ENCODE measurements at regions not wholly inside any gene's neighbourhood (a gene's known extent, or its start where the extent isn't known, plus 50 kb on each side); places are given as distances from the start of the nearest gene placed in this dataset.

DNA sequence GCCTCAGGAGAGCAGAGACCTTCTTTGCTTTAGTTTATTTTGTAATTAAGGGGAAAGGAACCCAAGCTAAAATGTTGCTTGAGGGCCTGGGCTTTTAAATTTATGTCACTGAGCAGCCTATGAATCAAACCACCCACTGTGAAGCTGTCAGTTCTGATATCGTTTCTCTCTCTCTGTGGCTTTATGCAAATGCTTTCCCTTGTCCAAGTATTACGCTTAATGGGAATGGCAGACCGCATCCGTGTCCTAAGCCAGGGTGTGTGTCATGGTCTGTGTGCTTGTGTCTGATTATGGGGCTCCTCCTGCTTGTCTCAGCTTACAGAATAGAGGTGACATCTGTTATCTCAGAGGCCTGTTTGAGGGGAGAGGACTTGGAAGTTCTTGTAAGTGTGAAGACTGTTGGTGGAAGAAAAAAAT is 82.4 kb downstream of the EBLN2 start (continued):
- peak; percentile 85 for TF ChIP-seq SOX6 (IDR thresholded peaks at IDR 0.05)
- TF ChIP-seq LEF1 (IDR thresholded peaks at IDR 0.05) = peak; percentile 92
- peak; percentile 72 for TF ChIP-seq CCNT2 (IDR thresholded peaks at IDR 0.05; ENCODE audit: borderline replicate concordance, extremely low read depth, insufficient read length, low read depth, low read length)
- TF ChIP-seq SMARCE1 (IDR thresholded peaks at IDR 0.05) = peak; percentile 90
- peak; percentile 54 for TF ChIP-seq DACH1 (IDR thresholded peaks at IDR 0.05; ENCODE audit: partially characterized antibody)
- TF ChIP-seq, protein P1, sequence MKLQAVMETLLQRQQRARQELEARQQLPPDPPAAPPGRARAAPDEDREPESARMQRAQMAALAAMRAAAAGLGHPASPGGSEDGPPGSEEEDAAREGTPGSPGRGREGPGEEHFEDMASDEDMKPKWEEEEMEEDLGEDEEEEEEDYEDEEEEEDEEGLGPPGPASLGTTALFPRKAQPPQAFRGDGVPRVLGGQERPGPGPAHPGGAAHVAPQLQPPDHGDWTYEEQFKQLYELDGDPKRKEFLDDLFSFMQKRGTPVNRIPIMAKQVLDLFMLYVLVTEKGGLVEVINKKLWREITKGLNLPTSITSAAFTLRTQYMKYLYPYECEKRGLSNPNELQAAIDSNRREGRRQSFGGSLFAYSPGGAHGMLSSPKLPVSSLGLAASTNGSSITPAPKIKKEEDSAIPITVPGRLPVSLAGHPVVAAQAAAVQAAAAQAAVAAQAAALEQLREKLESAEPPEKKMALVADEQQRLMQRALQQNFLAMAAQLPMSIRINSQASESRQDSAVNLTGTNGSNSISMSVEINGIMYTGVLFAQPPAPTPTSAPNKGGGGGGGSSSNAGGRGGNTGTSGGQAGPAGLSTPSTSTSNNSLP (IDR thresholded peaks at IDR 0.05; ENCODE audit: borderline replicate concordance, low read depth, low read length) = peak; percentile 79
- 0 out of 4 replicates have a peak, but pooled peaks have one; percentile 36 to 39 for TF ChIP-seq FOXK2 (conservative IDR thresholded peaks at IDR 0.05 in 1 of 2, IDR thresholded peaks at IDR 0.05 in 1 of 2; ENCODE audit: low read depth in 2 of 2)
- TF ChIP-seq NCOA1 (IDR thresholded peaks at IDR 0.05; ENCODE audit: low read depth) = peak; percentile 68; the same call in 1 of the 2 replicates
- TF ChIP-seq, protein P2, sequence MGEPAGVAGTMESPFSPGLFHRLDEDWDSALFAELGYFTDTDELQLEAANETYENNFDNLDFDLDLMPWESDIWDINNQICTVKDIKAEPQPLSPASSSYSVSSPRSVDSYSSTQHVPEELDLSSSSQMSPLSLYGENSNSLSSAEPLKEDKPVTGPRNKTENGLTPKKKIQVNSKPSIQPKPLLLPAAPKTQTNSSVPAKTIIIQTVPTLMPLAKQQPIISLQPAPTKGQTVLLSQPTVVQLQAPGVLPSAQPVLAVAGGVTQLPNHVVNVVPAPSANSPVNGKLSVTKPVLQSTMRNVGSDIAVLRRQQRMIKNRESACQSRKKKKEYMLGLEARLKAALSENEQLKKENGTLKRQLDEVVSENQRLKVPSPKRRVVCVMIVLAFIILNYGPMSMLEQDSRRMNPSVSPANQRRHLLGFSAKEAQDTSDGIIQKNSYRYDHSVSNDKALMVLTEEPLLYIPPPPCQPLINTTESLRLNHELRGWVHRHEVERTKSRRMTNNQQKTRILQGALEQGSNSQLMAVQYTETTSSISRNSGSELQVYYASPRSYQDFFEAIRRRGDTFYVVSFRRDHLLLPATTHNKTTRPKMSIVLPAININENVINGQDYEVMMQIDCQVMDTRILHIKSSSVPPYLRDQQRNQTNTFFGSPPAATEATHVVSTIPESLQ (CRISPR knock-in tag; IDR thresholded peaks at IDR 0.05) = no peak
- TF ChIP-seq, protein P3, sequence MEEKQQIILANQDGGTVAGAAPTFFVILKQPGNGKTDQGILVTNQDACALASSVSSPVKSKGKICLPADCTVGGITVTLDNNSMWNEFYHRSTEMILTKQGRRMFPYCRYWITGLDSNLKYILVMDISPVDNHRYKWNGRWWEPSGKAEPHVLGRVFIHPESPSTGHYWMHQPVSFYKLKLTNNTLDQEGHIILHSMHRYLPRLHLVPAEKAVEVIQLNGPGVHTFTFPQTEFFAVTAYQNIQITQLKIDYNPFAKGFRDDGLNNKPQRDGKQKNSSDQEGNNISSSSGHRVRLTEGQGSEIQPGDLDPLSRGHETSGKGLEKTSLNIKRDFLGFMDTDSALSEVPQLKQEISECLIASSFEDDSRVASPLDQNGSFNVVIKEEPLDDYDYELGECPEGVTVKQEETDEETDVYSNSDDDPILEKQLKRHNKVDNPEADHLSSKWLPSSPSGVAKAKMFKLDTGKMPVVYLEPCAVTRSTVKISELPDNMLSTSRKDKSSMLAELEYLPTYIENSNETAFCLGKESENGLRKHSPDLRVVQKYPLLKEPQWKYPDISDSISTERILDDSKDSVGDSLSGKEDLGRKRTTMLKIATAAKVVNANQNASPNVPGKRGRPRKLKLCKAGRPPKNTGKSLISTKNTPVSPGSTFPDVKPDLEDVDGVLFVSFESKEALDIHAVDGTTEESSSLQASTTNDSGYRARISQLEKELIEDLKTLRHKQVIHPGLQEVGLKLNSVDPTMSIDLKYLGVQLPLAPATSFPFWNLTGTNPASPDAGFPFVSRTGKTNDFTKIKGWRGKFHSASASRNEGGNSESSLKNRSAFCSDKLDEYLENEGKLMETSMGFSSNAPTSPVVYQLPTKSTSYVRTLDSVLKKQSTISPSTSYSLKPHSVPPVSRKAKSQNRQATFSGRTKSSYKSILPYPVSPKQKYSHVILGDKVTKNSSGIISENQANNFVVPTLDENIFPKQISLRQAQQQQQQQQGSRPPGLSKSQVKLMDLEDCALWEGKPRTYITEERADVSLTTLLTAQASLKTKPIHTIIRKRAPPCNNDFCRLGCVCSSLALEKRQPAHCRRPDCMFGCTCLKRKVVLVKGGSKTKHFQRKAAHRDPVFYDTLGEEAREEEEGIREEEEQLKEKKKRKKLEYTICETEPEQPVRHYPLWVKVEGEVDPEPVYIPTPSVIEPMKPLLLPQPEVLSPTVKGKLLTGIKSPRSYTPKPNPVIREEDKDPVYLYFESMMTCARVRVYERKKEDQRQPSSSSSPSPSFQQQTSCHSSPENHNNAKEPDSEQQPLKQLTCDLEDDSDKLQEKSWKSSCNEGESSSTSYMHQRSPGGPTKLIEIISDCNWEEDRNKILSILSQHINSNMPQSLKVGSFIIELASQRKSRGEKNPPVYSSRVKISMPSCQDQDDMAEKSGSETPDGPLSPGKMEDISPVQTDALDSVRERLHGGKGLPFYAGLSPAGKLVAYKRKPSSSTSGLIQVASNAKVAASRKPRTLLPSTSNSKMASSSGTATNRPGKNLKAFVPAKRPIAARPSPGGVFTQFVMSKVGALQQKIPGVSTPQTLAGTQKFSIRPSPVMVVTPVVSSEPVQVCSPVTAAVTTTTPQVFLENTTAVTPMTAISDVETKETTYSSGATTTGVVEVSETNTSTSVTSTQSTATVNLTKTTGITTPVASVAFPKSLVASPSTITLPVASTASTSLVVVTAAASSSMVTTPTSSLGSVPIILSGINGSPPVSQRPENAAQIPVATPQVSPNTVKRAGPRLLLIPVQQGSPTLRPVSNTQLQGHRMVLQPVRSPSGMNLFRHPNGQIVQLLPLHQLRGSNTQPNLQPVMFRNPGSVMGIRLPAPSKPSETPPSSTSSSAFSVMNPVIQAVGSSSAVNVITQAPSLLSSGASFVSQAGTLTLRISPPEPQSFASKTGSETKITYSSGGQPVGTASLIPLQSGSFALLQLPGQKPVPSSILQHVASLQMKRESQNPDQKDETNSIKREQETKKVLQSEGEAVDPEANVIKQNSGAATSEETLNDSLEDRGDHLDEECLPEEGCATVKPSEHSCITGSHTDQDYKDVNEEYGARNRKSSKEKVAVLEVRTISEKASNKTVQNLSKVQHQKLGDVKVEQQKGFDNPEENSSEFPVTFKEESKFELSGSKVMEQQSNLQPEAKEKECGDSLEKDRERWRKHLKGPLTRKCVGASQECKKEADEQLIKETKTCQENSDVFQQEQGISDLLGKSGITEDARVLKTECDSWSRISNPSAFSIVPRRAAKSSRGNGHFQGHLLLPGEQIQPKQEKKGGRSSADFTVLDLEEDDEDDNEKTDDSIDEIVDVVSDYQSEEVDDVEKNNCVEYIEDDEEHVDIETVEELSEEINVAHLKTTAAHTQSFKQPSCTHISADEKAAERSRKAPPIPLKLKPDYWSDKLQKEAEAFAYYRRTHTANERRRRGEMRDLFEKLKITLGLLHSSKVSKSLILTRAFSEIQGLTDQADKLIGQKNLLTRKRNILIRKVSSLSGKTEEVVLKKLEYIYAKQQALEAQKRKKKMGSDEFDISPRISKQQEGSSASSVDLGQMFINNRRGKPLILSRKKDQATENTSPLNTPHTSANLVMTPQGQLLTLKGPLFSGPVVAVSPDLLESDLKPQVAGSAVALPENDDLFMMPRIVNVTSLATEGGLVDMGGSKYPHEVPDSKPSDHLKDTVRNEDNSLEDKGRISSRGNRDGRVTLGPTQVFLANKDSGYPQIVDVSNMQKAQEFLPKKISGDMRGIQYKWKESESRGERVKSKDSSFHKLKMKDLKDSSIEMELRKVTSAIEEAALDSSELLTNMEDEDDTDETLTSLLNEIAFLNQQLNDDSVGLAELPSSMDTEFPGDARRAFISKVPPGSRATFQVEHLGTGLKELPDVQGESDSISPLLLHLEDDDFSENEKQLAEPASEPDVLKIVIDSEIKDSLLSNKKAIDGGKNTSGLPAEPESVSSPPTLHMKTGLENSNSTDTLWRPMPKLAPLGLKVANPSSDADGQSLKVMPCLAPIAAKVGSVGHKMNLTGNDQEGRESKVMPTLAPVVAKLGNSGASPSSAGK (IDR thresholded peaks at IDR 0.05) = peak; percentile 40
- peak; percentile 81 for TF ChIP-seq NFIC (IDR thresholded peaks at IDR 0.05)
- peak; percentile 60; the same call in 1 of the 2 replicates for TF ChIP-seq MTA3 (IDR thresholded peaks at IDR 0.05; ENCODE audit: borderline replicate concordance)
- TF ChIP-seq XRCC5 (IDR thresholded peaks at IDR 0.05; ENCODE audit: low read depth, low read length) = peak; percentile 63; the same call in 1 of the 2 replicates
- no peak for TF ChIP-seq NFE2L1 (tag; IDR thresholded peaks at IDR 0.05; ENCODE audit: borderline replicate concordance, low read depth)

Data from K562 (cell line).